Glomerular visceral epithelial cell (primary cell): ENCODE measurements at regions not wholly inside any gene's neighbourhood (a gene's known extent, or its start where the extent isn't known, plus 50 kb on each side); places are given as distances from the start of the nearest gene placed in this dataset.

Source experiments
- DNase-seq: peaks from one replicate; pipeline ENCODE4 v3.0.0-alpha.2; 2016; ENCODE audit errors: extremely low spot score

GRCh38 chr11:131118247-131118646 is 202.0 kb upstream of the SNX19 start:
- DNase-seq = no peak

GRCh38 chr11:131121426-131122333 is 205.4 kb upstream of the SNX19 start:
- no peak for DNase-seq

- DNase-seq = no peak
Measured at GRCh38 chr11:131122448-131122847, 206.2 kb upstream of the SNX19 start.

- DNase-seq = no peak
Measured at GRCh38 chr11:131129474-131129873, 213.2 kb upstream of the SNX19 start.

GRCh38 chr11:131135611-131136010 is 219.3 kb upstream of the SNX19 start:
- no peak for DNase-seq

GRCh38 chr11:131136486-131136885 is 220.2 kb upstream of the SNX19 start:
- DNase-seq = no peak

- no peak for DNase-seq
Measured at GRCh38 chr11:131137046-131137445, 220.8 kb upstream of the SNX19 start.

GRCh38 chr11:131138731-131139130 is 222.5 kb upstream of the SNX19 start:
- DNase-seq = no peak

GRCh38 chr11:131145791-131146190 is 224.6 kb upstream of the NTM start:
- no peak for DNase-seq

GRCh38 chr11:131146827-131147490 is 223.5 kb upstream of the NTM start:
- no peak for DNase-seq

GRCh38 chr11:131154351-131154750 is 216.1 kb upstream of the NTM start:
- DNase-seq = no peak

GRCh38 chr11:131157678-131158077 is 212.7 kb upstream of the NTM start:
- no peak for DNase-seq

- DNase-seq = no peak
Measured at GRCh38 chr11:131160846-131161245, 209.6 kb upstream of the NTM start.

- DNase-seq = no peak
Measured at GRCh38 chr11:131163613-131164012, 206.8 kb upstream of the NTM start.

GRCh38 chr11:131165036-131165435 is 205.4 kb upstream of the NTM start:
- no peak for DNase-seq

GRCh38 chr11:131168839-131169713 is 201.3 kb upstream of the NTM start:
- no peak for DNase-seq

- DNase-seq = no peak
Measured at GRCh38 chr11:131172011-131172410, 198.4 kb upstream of the NTM start.

GRCh38 chr11:131178020-131178419 is 192.4 kb upstream of the NTM start:
- DNase-seq = no peak

GRCh38 chr11:131178596-131178995 is 191.8 kb upstream of the NTM start:
- no peak for DNase-seq

GRCh38 chr11:131179836-131180235 is 190.6 kb upstream of the NTM start:
- DNase-seq = no peak

- no peak for DNase-seq
Measured at GRCh38 chr11:131185915-131186314, 184.5 kb upstream of the NTM start.

- no peak for DNase-seq
Measured at GRCh38 chr11:131186629-131187101, 183.8 kb upstream of the NTM start.
